H1 (cell line): ENCODE measurements at regions not wholly inside any gene's neighbourhood (a gene's known extent, or its start where the extent isn't known, plus 50 kb on each side); places are given as distances from the start of the nearest gene placed in this dataset.

Experiments
- CTCF ChIA-PET: fragments of 300-600 bp; sonication (Branson Sonifier 250); formaldehyde crosslinking; loops from one replicate; lab custom pipeline; 2021; ENCODE audit not compliant: partially characterized antibody; lab: Charles Lee
- POLR2A ChIA-PET: fragments of 300-600 bp; sonication (Branson Sonifier 250); formaldehyde crosslinking; loops from one replicate; lab custom pipeline; 2021; ENCODE audit warnings: inconsistent platforms; ENCODE audit not compliant: partially characterized antibody; lab: Charles Lee
- DNase-seq, 2 experiments: peaks; one replicate each; pipeline versions ENCODE4 v3.0.0 to v3.0.0-alpha.2; 2010 to 2022; ENCODE audit warnings: low spot score in 2 of 2, low read depth in 1 of 2, mixed read lengths in 1 of 2
- FAIRE-seq: peaks from 2 replicates; lab custom pipeline; 2011; peaks lifted over from hg19 to GRCh38; lab: Jason Lieb, UNC
- H2AFZ ChIP-seq: 2 replicates; pipeline ENCODE4 v1.8.1; 2012; ENCODE audit warnings: low read length, inconsistent platforms
- H2AK5ac ChIP-seq: 2 replicates; pipeline ENCODE4 v1.6.1; 2013; ENCODE audit warnings: low read depth, low read length
- H2BK120ac ChIP-seq: replicated peaks from 2 replicates; pipeline ENCODE3; 2013; ENCODE audit warnings: low read depth, low read length, inconsistent platforms
- H2BK12ac ChIP-seq: 2 replicates; pipeline ENCODE4 v1.6.1; 2013; ENCODE audit warnings: low read depth, low read length
- H2BK15ac ChIP-seq: 2 replicates; pipeline ENCODE4 v1.6.1; 2013; ENCODE audit warnings: low read length
- H2BK20ac ChIP-seq: 2 replicates; pipeline ENCODE4 v1.6.1; 2013; ENCODE audit warnings: low read length
- H2BK5ac ChIP-seq: 2 replicates; pipeline ENCODE4 v1.6.1; 2013; ENCODE audit warnings: low read depth, low read length
- H3K14ac ChIP-seq: 2 replicates; pipeline ENCODE4 v1.6.1; 2013; ENCODE audit warnings: inconsistent platforms; ENCODE audit not compliant: insufficient read length
- H3K18ac ChIP-seq: 2 replicates; pipeline ENCODE4 v1.6.1; 2013; ENCODE audit warnings: low read length; ENCODE audit errors: extremely low read depth
- H3K23ac ChIP-seq: 2 replicates; pipeline ENCODE4 v1.6.1; 2013; ENCODE audit warnings: inconsistent platforms; ENCODE audit not compliant: insufficient read length
- H3K23me2 ChIP-seq: 2 replicates; pipeline ENCODE4 v1.6.1; 2013; ENCODE audit warnings: low read depth, low read length
- H3K27ac ChIP-seq: 2 replicates; pipeline ENCODE4 v1.6.1; 2011; ENCODE audit warnings: low read depth, low read length, inconsistent platforms
- H3K27me3 ChIP-seq, 4 experiments: replicated peaks in 1 of 4; 1 replicate in 1 of 4; 2 replicates in 3 of 4; pipeline versions ENCODE4 v1.6.1 to v1.8.1; 2011 to 2013; ENCODE audit warnings: low read length in 3 of 4, mild to moderate bottlenecking in 3 of 4, inconsistent platforms in 2 of 4, mixed read lengths in 2 of 4, moderate library complexity in 1 of 4; ENCODE audit not compliant: control insufficient read depth in 3 of 4, insufficient read depth in 3 of 4; ENCODE audit errors: extremely low read depth in 1 of 4
- H3K36me3 ChIP-seq, 4 experiments: 2 replicates each; pipeline versions ENCODE4 v1.6.1 to v1.8.1; 2011 to 2013; ENCODE audit warnings: mild to moderate bottlenecking in 4 of 4, low read length in 3 of 4, moderate library complexity in 2 of 4, control low read depth in 1 of 4, inconsistent platforms in 1 of 4; ENCODE audit not compliant: insufficient read depth in 4 of 4, control insufficient read depth in 2 of 4
- H3K4ac ChIP-seq: replicated peaks from 2 replicates; pipeline ENCODE3; 2013; ENCODE audit warnings: low read length, low read depth, mixed read lengths, inconsistent platforms; ENCODE audit not compliant: insufficient read length
- H3K4me1 ChIP-seq, 4 experiments: replicated peaks in 1 of 4; 1 replicate in 1 of 4; 2 replicates in 3 of 4; pipeline versions ENCODE4 v1.6.1 to v1.8.1; 2011 to 2013; ENCODE audit warnings: low read length in 3 of 4, inconsistent platforms in 2 of 4, mixed read lengths in 1 of 4; ENCODE audit not compliant: insufficient read depth in 4 of 4, control insufficient read depth in 3 of 4
- H3K4me2 ChIP-seq, 2 experiments: 2 replicates each; pipeline versions ENCODE4 v1.6.1 to v1.8.1; 2011 to 2013; ENCODE audit warnings: low read depth in 2 of 2, low read length in 2 of 2, control low read depth in 1 of 2, inconsistent platforms in 1 of 2, mild to moderate bottlenecking in 1 of 2; ENCODE audit not compliant: insufficient read depth in 1 of 2
- H3K4me3 ChIP-seq, 4 experiments: fragments of 200-600, 300-600 bp in 1 of 4; sonication (generic), shearing (Covaris generic), sonication (Bioruptor Twin) in 1 of 4; 2 replicates each; pipeline versions ENCODE4 v1.5.1 to v1.8.1; 2011 to 2016; ENCODE audit warnings: low read length in 4 of 4, low read depth in 3 of 4, control low read depth in 2 of 4, inconsistent platforms in 2 of 4, mild to moderate bottlenecking in 2 of 4, mixed read lengths in 1 of 4, moderate library complexity in 1 of 4; ENCODE audit not compliant: insufficient read depth in 2 of 4; ENCODE audit errors: extremely low read depth in 1 of 4
- H3K56ac ChIP-seq: replicated peaks from 2 replicates; pipeline ENCODE3; 2013; ENCODE audit warnings: low read depth, mild to moderate bottlenecking, mixed read lengths, low read length, inconsistent platforms; ENCODE audit not compliant: insufficient read length
- H3K79me1 ChIP-seq: 2 replicates; pipeline ENCODE4 v1.6.1; 2013; ENCODE audit warnings: low read depth, low read length, control low read depth
- H3K79me2 ChIP-seq, 2 experiments: 2 replicates each; pipeline versions ENCODE4 v1.6.1 to v1.8.1; 2012 to 2013; ENCODE audit warnings: low read length in 2 of 2, mild to moderate bottlenecking in 2 of 2, inconsistent platforms in 1 of 2; ENCODE audit not compliant: insufficient read depth in 2 of 2, control insufficient read depth in 1 of 2
- H3K9ac ChIP-seq, 4 experiments: replicated peaks in 1 of 4; 1 replicate in 1 of 4; 2 replicates in 3 of 4; pipeline versions ENCODE4 v1.6.1 to v1.8.1; 2011 to 2013; ENCODE audit warnings: low read depth in 3 of 4, low read length in 3 of 4, control low read depth in 2 of 4, mild to moderate bottlenecking in 2 of 4, moderate library complexity in 2 of 4, inconsistent platforms in 1 of 4; ENCODE audit errors: extremely low read depth in 1 of 4
- H3K9me3 ChIP-seq, 2 experiments: 2 replicates each; pipeline versions ENCODE4 v1.6.1 to v1.8.1; 2012 to 2013; ENCODE audit warnings: mild to moderate bottlenecking in 2 of 2, moderate library complexity in 2 of 2, control low read depth in 1 of 2, inconsistent platforms in 1 of 2, low read depth in 1 of 2, low read length in 1 of 2, mixed read lengths in 1 of 2; ENCODE audit not compliant: insufficient read depth in 2 of 2
- H4K20me1 ChIP-seq, 2 experiments: replicated peaks in 1 of 2; 2 replicates each; pipeline versions ENCODE3 to v1.8.1; 2011 to 2013; ENCODE audit warnings: inconsistent platforms in 2 of 2, low read length in 2 of 2, mild to moderate bottlenecking in 1 of 2; ENCODE audit not compliant: insufficient read depth in 2 of 2, control insufficient read depth in 1 of 2
- H4K5ac ChIP-seq: 2 replicates; pipeline ENCODE4 v1.6.1; 2013; ENCODE audit warnings: low read length, low read depth, mixed read lengths, inconsistent platforms; ENCODE audit not compliant: insufficient read length
- H4K8ac ChIP-seq: 2 replicates; pipeline ENCODE4 v1.8.0; 2013; ENCODE audit warnings: mild to moderate bottlenecking, moderate library complexity, low read length, inconsistent platforms; ENCODE audit not compliant: insufficient read depth; ENCODE audit errors: extremely low read depth
- H4K91ac ChIP-seq: replicated peaks from 2 replicates; pipeline ENCODE3; 2013; ENCODE audit warnings: low read length, mixed read lengths, inconsistent platforms; ENCODE audit not compliant: insufficient read length
- BCL11A ChIP-seq, 2 experiments: IDR thresholded peaks; one replicate each; pipeline ENCODE4 v1.6.1; 2011; ENCODE audit warnings: low read depth in 2 of 2, low read length in 2 of 2, mild to moderate bottlenecking in 2 of 2
- CEBPB ChIP-seq: IDR thresholded peaks from 2 replicates; pipeline ENCODE4 v1.6.1; 2012; ENCODE audit warnings: low read depth, low read length
- CTBP2 ChIP-seq: IDR thresholded peaks from 2 replicates; pipeline ENCODE4 v1.7.0; 2011; ENCODE audit warnings: borderline replicate concordance, mild to moderate bottlenecking, moderate library complexity, mixed read lengths, low read length; ENCODE audit not compliant: insufficient read depth, insufficient read length
- EP300 ChIP-seq, 2 experiments: IDR thresholded peaks; 1 replicate in 1 of 2; 2 replicates in 1 of 2; pipeline ENCODE4 v1.6.1; 2011 to 2012; ENCODE audit warnings: low read depth in 2 of 2, low read length in 2 of 2, mild to moderate bottlenecking in 2 of 2, borderline replicate concordance in 1 of 2, inconsistent platforms in 1 of 2, moderate library complexity in 1 of 2
- GTF2F1 ChIP-seq: IDR thresholded peaks from 2 replicates; pipeline ENCODE4 v1.6.1; 2012; ENCODE audit warnings: low read depth, low read length, improper control_type of control experiment, borderline replicate concordance
- JUND ChIP-seq: IDR thresholded peaks from 2 replicates; pipeline ENCODE4 v1.6.1; 2011; ENCODE audit warnings: mild to moderate bottlenecking, improper control_type of control experiment, low read length
- KDM4A ChIP-seq: IDR thresholded peaks from one replicate; pipeline ENCODE4 v1.7.1; 2012; ENCODE audit warnings: low read depth, mild to moderate bottlenecking, moderate library complexity, low read length, inconsistent platforms; ENCODE audit not compliant: severe bottlenecking
- KDM5A ChIP-seq: fragments of 200-600 bp; IDR thresholded peaks from 2 replicates; pipeline ENCODE4 v1.7.1; 2012; ENCODE audit warnings: mild to moderate bottlenecking, low read length, inconsistent platforms, mixed read lengths
- SP2 ChIP-seq: IDR thresholded peaks from 2 replicates; pipeline ENCODE4 v1.6.1; 2012; ENCODE audit warnings: mild to moderate bottlenecking, low read length, inconsistent platforms
- TAF7 ChIP-seq: optimal IDR thresholded peaks from 2 replicates; pipeline ENCODE3; 2011; ENCODE audit warnings: low read depth, mild to moderate bottlenecking, inconsistent platforms, low read length, moderate library complexity, borderline replicate concordance
- ZNF274 ChIP-seq: IDR thresholded peaks from 2 replicates; pipeline ENCODE4 v1.7.0; 2012; ENCODE audit warnings: low read length, borderline replicate concordance; ENCODE audit errors: extremely low read depth
- WGBS, 2 experiments: shearing (Covaris generic) in 1 of 2; methylation state at CpG; one replicate each; pipeline versions ENCODE4 v1.1.6 to v1.1.7; 2013 to 2015; ENCODE audit warnings: low lambda C conversion rate in 2 of 2, mixed read lengths in 2 of 2, inconsistent platforms in 1 of 2, low coverage in 1 of 2, missing lambda C conversion rate in 1 of 2; ENCODE audit not compliant: insufficient replicate concordance in 2 of 2, insufficient coverage in 1 of 2, insufficient read length in 1 of 2; ENCODE audit errors: extremely low coverage in 1 of 2, missing lambda C conversion rate in 1 of 2; 5-methylcytosine and 5-hydroxymethylcytosine counted together

DNA sequence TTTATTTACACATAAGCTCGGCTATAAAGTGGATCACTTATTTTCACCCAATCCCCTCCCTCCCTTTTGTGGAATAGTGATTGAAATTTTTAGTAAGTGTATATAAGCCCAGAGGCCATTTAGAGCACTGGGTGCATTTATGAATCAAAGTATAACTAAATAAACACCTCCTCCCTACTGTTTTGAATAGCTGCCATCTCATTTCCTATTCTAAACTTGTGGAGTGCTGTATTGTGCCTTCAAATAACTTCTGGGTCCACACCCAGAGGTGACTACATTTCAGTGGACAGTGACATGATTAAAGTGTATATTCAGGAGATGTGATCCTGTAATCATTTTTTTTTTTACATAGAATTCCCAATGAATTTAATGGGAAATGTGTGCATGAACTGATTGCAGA, 104.9 kb downstream of the TEX13C start:
- H3K56ac ChIP-seq, result no peak overlapping the region
- H3K4me2 ChIP-seq, result no peak overlapping the region
- H2AFZ ChIP-seq, result no peak overlapping the region
- H4K5ac ChIP-seq, result no peak overlapping the region
- FAIRE-seq (no peak), DNase-seq (no peak)
- no peaks in the 10 kb centered on the region for H3K36me3 ChIP-seq
- no peak overlapping the region for H3K9ac ChIP-seq
- H3K9me3 ChIP-seq, result no peaks in the 10 kb centered on the region
- H3K23ac ChIP-seq, result no peak overlapping the region
- no peak overlapping the region for H4K8ac ChIP-seq
- no peak overlapping the region for H4K91ac ChIP-seq
- no peaks in the 10 kb centered on the region for H3K23me2 ChIP-seq
- H3K18ac ChIP-seq, result no peak overlapping the region
- no peak overlapping the region for H3K14ac ChIP-seq
- no peaks in the 10 kb centered on the region for H3K4me1 ChIP-seq
- no peak overlapping the region for H2BK15ac ChIP-seq
- no peaks in the 10 kb centered on the region for H4K20me1 ChIP-seq
- H3K27ac ChIP-seq, result no peak overlapping the region
- no peak overlapping the region for H2BK20ac ChIP-seq
- CTCF ChIA-PET, result no interaction called here
- H3K27me3 ChIP-seq, result no peaks in the 10 kb centered on the region
- H3K4me3 ChIP-seq, result no peak overlapping the region
- 71% methylated on average over 1 of the region's 1 CpG; no CpG with 5 or more reads in 1 of the 2 experiments for WGBS, 2 experiments
- no peak overlapping the region for H3K4ac ChIP-seq
- H2BK120ac ChIP-seq, result no peak overlapping the region
- H2AK5ac ChIP-seq, result no peak overlapping the region
- H2BK12ac ChIP-seq, result no peak overlapping the region
- POLR2A ChIA-PET, result no interaction called here
- no peak overlapping the region for H2BK5ac ChIP-seq
- TF ChIP-seq EP300 (IDR thresholded peaks at IDR 0.05; ENCODE audit: borderline replicate concordance in 1 of 2, low read depth in 2 of 2, low read length in 2 of 2) (no peak), JUND (no peak), CEBPB (no peak), SP2 (no peak), BCL11A (IDR thresholded peaks at IDR 0.05; ENCODE audit: low read depth in 2 of 2, low read length in 2 of 2) (no peak), GTF2F1 (no peak), ZNF274 (no peak), KDM5A (no peak), KDM4A (no peak), TAF7 (no peak), CTBP2 (no peak)
- H3K79me2 ChIP-seq, result no peaks in the 10 kb centered on the region
- no peaks in the 10 kb centered on the region for H3K79me1 ChIP-seq
